ENCODE measurements at regions not wholly inside any gene's neighbourhood (a gene's known extent, or its start where the extent isn't known, plus 50 kb on each side); places are given as distances from the start of the nearest gene placed in this dataset.

DNA sequence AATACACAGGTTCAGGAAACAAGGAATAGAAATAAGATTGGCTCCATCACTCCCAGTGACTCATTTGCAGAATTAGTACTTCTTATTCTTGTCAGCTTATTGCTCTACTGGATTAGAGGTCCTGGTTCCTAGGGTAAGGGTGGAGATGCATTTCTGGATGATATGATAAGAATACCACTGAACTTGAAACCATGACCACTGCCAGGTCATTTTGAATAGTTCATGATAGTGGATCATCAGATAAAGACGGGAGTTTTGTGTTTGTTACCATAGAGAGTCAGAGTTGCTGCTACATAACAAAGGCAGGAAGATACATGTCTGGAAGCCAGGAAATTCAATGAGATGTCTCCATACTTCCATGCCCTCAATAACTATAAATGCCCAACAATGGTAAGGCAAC is 109.2 kb upstream of the FAT1 start:
- TF ChIP-seq, protein P1, sequence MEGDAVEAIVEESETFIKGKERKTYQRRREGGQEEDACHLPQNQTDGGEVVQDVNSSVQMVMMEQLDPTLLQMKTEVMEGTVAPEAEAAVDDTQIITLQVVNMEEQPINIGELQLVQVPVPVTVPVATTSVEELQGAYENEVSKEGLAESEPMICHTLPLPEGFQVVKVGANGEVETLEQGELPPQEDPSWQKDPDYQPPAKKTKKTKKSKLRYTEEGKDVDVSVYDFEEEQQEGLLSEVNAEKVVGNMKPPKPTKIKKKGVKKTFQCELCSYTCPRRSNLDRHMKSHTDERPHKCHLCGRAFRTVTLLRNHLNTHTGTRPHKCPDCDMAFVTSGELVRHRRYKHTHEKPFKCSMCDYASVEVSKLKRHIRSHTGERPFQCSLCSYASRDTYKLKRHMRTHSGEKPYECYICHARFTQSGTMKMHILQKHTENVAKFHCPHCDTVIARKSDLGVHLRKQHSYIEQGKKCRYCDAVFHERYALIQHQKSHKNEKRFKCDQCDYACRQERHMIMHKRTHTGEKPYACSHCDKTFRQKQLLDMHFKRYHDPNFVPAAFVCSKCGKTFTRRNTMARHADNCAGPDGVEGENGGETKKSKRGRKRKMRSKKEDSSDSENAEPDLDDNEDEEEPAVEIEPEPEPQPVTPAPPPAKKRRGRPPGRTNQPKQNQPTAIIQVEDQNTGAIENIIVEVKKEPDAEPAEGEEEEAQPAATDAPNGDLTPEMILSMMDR (conservative IDR thresholded peaks at IDR 0.05; ENCODE audit: low read depth, low read length) = no peak
- no peak for TF ChIP-seq EZH2 (IDR thresholded peaks at IDR 0.05; ENCODE audit: borderline replicate concordance, low read depth, low read length, poor library complexity, severe bottlenecking)

Measured in A673 (cell line).